Panc1 (cell line): ENCODE measurements at regions not wholly inside any gene's neighbourhood (a gene's known extent, or its start where the extent isn't known, plus 50 kb on each side); places are given as distances from the start of the nearest gene placed in this dataset.

Experiments used
- ATAC-seq: fragments of 200-7000 bp; cut with Tn5 transposase; 2 replicates; pipeline ENCODE4 v1.9.1; 2020; ENCODE audit warnings: mild to moderate bottlenecking, moderate library complexity
- BruUV-seq: library from RNA; stranded (reverse); fragments of 400-500 nt; replicated peaks from 2 replicates; lab custom pipeline; 2021; lab: Mats Ljungman, UMichigan
- CTCF ChIA-PET: fragments of 300-600 bp; sonication (Branson Sonifier 250); formaldehyde crosslinking; loops from one replicate; lab custom pipeline; 2022; ENCODE audit warnings: antibody characterized with exemption; lab: Charles Lee
- POLR2A ChIA-PET: fragments of 300-600 bp; sonication (Branson Sonifier 250); formaldehyde crosslinking; loops from one replicate; lab custom pipeline; 2022; ENCODE audit warnings: antibody characterized with exemption; lab: Charles Lee
- DNase-seq: peaks from one replicate; pipeline ENCODE4 v3.0.0-alpha.2; 2010; ENCODE audit warnings: low read depth, low spot score
- H3K27ac ChIP-seq: 2 replicates; pipeline ENCODE4 v1.5.1; 2011; ENCODE audit warnings: mild to moderate bottlenecking, low read length, inconsistent platforms
- H3K27me3 ChIP-seq: fragments of 200-500 bp; sonication (Bioruptor generic); 2 replicates; pipeline ENCODE4 v1.6.0; 2014; ENCODE audit warnings: low read length, inconsistent platforms; ENCODE audit not compliant: control insufficient read depth, insufficient read depth
- H3K36me3 ChIP-seq: fragments of 200-500 bp; sonication (Bioruptor generic); 2 replicates; pipeline ENCODE4 v1.5.1; 2014; ENCODE audit warnings: inconsistent platforms, mild to moderate bottlenecking, low read length, moderate library complexity; ENCODE audit not compliant: control insufficient read depth, insufficient read depth
- H3K4me1 ChIP-seq: 2 replicates; pipeline ENCODE4 v1.5.1; 2011; ENCODE audit warnings: inconsistent platforms, mild to moderate bottlenecking, low read length, moderate library complexity; ENCODE audit not compliant: control insufficient read depth, insufficient read depth
- H3K4me3 ChIP-seq, 2 experiments: 2 replicates each; pipeline ENCODE4 v1.5.1; 2011 to 2012; ENCODE audit warnings: low read depth in 2 of 2, low read length in 2 of 2, mild to moderate bottlenecking in 2 of 2, inconsistent platforms in 1 of 2, moderate library complexity in 1 of 2
- H3K9me3 ChIP-seq: fragments of 200-500 bp; sonication (Bioruptor generic); 2 replicates; pipeline ENCODE4 v1.5.1; 2014; ENCODE audit warnings: low read depth, mild to moderate bottlenecking, inconsistent platforms, low read length, moderate library complexity; ENCODE audit not compliant: control insufficient read depth, insufficient read depth
- POLR2AphosphoS5 ChIP-seq: IDR thresholded peaks from 2 replicates; pipeline ENCODE4 v1.6.1; 2012; ENCODE audit warnings: mild to moderate bottlenecking, low read depth, low read length, moderate library complexity
- SIN3A ChIP-seq: IDR thresholded peaks from 2 replicates; pipeline ENCODE4 v1.6.1; 2012; ENCODE audit warnings: low read depth, mild to moderate bottlenecking, low read length, moderate library complexity, borderline replicate concordance; ENCODE audit not compliant: insufficient read depth
- TCF7L2 ChIP-seq: IDR thresholded peaks from 2 replicates; pipeline ENCODE4 v1.6.1; 2011; ENCODE audit warnings: mild to moderate bottlenecking, low read depth, low read length, inconsistent platforms
- in situ Hi-C: cut with HindIII; loops from 2 replicates; pipeline ENCODE4 v1.10.0; 2016; ENCODE audit warnings: low sequenced_read_pairs, low pct_unique_long_range_greater_than_20kb
- intact Hi-C: fragments of 100-400 bp; cut with micrococcal nuclease; formaldehyde crosslinking; loops from one replicate; pipeline ENCODE4 v1.10.0; 2022; ENCODE audit not compliant: unreplicated experiment
- TF ChIP-seq, protein P1 (sequence below): fragments of 450-650 bp; IDR thresholded peaks from 2 replicates; pipeline ENCODE4 v1.5.1; 2017; ENCODE audit warnings: mild to moderate bottlenecking
- TF ChIP-seq, protein P2 (sequence below), 2 experiments: IDR thresholded peaks; 2 replicates each; pipeline ENCODE4 v1.6.1; 2011 to 2012; ENCODE audit warnings: low read depth in 2 of 2, control low read depth in 1 of 2, low read length in 1 of 2, mild to moderate bottlenecking in 1 of 2, moderate library complexity in 1 of 2; ENCODE audit not compliant: insufficient read depth in 1 of 2

DNA sequence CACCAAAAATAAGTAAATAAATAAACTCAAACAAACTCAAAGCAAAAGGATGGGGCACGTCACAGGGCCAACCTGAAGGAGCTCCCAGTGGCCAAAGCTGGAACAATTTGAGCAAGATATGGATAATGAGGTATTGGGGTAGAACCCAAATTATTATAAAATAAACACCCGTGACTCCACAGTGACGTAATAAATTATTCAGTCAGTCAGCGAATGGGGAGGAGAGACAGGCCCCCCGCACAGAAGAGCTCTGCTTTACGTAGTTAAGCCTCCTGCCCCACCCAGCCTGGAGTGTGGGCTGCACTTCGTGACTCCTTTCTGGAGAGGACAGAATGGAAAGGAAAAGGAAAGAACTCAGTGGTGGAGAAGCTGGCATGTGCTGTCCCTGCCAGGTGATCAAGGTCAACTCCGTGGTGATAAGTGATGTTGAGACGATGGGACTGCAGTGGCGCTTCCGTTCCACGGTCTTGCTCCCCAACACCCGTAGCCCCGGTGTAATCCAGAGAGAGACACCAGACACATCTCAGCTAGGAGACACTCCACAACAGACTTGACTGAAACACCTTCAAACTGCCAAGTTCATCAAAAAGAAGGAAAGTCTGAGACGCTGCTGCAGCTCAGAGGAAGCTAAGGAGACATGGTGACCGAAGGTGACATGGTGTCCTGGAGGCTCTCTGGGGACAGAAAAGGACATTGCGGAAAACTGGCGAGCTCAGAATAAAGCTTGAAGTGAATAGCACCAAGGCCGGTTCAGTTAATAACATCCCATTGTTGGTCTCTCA lies 83.3 kb upstream of the COL5A1 start:
- H3K36me3 ChIP-seq = no peaks in the 10 kb centered on the region
- ATAC-seq (no peak), DNase-seq (no peak)
- BruUV-seq = no TSS peak
- in situ Hi-C loops = no loop called here
- H3K27me3 ChIP-seq = no peaks in the 10 kb centered on the region
- TF ChIP-seq SIN3A = no peak
- TF ChIP-seq, protein P1, sequence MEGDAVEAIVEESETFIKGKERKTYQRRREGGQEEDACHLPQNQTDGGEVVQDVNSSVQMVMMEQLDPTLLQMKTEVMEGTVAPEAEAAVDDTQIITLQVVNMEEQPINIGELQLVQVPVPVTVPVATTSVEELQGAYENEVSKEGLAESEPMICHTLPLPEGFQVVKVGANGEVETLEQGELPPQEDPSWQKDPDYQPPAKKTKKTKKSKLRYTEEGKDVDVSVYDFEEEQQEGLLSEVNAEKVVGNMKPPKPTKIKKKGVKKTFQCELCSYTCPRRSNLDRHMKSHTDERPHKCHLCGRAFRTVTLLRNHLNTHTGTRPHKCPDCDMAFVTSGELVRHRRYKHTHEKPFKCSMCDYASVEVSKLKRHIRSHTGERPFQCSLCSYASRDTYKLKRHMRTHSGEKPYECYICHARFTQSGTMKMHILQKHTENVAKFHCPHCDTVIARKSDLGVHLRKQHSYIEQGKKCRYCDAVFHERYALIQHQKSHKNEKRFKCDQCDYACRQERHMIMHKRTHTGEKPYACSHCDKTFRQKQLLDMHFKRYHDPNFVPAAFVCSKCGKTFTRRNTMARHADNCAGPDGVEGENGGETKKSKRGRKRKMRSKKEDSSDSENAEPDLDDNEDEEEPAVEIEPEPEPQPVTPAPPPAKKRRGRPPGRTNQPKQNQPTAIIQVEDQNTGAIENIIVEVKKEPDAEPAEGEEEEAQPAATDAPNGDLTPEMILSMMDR = no peak
- TF ChIP-seq, protein P2, sequence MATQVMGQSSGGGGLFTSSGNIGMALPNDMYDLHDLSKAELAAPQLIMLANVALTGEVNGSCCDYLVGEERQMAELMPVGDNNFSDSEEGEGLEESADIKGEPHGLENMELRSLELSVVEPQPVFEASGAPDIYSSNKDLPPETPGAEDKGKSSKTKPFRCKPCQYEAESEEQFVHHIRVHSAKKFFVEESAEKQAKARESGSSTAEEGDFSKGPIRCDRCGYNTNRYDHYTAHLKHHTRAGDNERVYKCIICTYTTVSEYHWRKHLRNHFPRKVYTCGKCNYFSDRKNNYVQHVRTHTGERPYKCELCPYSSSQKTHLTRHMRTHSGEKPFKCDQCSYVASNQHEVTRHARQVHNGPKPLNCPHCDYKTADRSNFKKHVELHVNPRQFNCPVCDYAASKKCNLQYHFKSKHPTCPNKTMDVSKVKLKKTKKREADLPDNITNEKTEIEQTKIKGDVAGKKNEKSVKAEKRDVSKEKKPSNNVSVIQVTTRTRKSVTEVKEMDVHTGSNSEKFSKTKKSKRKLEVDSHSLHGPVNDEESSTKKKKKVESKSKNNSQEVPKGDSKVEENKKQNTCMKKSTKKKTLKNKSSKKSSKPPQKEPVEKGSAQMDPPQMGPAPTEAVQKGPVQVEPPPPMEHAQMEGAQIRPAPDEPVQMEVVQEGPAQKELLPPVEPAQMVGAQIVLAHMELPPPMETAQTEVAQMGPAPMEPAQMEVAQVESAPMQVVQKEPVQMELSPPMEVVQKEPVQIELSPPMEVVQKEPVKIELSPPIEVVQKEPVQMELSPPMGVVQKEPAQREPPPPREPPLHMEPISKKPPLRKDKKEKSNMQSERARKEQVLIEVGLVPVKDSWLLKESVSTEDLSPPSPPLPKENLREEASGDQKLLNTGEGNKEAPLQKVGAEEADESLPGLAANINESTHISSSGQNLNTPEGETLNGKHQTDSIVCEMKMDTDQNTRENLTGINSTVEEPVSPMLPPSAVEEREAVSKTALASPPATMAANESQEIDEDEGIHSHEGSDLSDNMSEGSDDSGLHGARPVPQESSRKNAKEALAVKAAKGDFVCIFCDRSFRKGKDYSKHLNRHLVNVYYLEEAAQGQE (IDR thresholded peaks at IDR 0.05; ENCODE audit: insufficient read depth in 1 of 2, low read depth in 2 of 2, low read length in 1 of 2) = no peak
- TF ChIP-seq TCF7L2 = no peak
- TF ChIP-seq POLR2AphosphoS5 = no peak
- ChIA-PET POLR2A (no interaction called here), CTCF (no interaction called here)
- intact Hi-C loops = no loop called here
- no peaks in the 10 kb centered on the region for H3K4me1 ChIP-seq
- H3K27ac ChIP-seq = no peak overlapping the region
- no peaks in the 10 kb centered on the region for H3K9me3 ChIP-seq
- H3K4me3 ChIP-seq = no peak overlapping the region

DNA sequence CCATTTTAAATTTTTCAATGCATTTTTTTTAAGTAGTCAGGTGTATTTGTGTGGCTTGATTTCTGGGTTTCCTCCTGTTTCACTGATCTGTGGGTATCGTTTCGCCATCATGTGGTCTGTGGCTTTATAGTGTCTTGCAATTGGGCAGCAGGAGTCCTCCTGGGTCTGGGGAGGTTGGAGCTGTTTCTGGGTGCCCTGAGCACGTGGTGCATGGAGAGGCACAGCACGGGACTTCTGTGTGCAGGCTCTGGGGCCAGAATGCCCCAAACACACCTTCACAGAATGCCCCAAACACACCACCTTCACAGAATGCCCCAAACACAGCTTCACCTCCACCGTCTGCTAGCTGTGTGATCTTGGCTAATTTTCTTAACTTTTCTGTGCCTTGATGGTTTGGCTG lies 82.6 kb upstream of the COL5A1 start:
- POLR2A ChIA-PET = no interaction called here
- TF ChIP-seq, protein P2 (IDR thresholded peaks at IDR 0.05; ENCODE audit: insufficient read depth in 1 of 2, low read depth in 2 of 2, low read length in 1 of 2) = no peak
- no peak for TF ChIP-seq SIN3A
- TF ChIP-seq TCF7L2 = no peak
- no peak for TF ChIP-seq POLR2AphosphoS5
- TF ChIP-seq, protein P1 = no peak
- H3K4me1 ChIP-seq = no peaks in the 10 kb centered on the region
- no peaks in the 10 kb centered on the region for H3K36me3 ChIP-seq
- CTCF ChIA-PET = no interaction called here
- no TSS peak for BruUV-seq
- H3K4me3 ChIP-seq = no peak overlapping the region
- ATAC-seq (no peak), DNase-seq (no peak)
- no peak overlapping the region for H3K27ac ChIP-seq
- in situ Hi-C loops (no loop called here), intact Hi-C loops (no loop called here)
- no peaks in the 10 kb centered on the region for H3K27me3 ChIP-seq
- H3K9me3 ChIP-seq = no peaks in the 10 kb centered on the region
